AG10803 (cell line): ENCODE measurements at regions not wholly inside any gene's neighbourhood (a gene's known extent, or its start where the extent isn't known, plus 50 kb on each side); places are given as distances from the start of the nearest gene placed in this dataset.

Experiments used
- DNase-seq: peaks from one replicate; pipeline ENCODE4 v3.0.0; 2010; ENCODE audit warnings: low read depth
- H3K4me3 ChIP-seq: 2 replicates; pipeline ENCODE4 v1.5.1; 2011; ENCODE audit warnings: mild to moderate bottlenecking, low read length, control low read depth
- CTCF ChIP-seq: conservative IDR thresholded peaks from 2 replicates; pipeline ENCODE4 v1.5.1; 2011; ENCODE audit warnings: mild to moderate bottlenecking, low read length, control low read depth, inconsistent platforms

GRCh38 chrX:42725196-42725595 lies 52.8 kb downstream of the PPP1R2C start:
- DNase-seq: no peak
- no peak overlapping the region for H3K4me3 ChIP-seq
- TF ChIP-seq CTCF: no peak

- H3K4me3 ChIP-seq: no peak overlapping the region
- no peak for TF ChIP-seq CTCF
- no peak for DNase-seq
These were observed 57.8 kb downstream of the PPP1R2C start for GRCh38 chrX:42720209-42720608.

GRCh38 chrX:42715701-42716262 lies 62.2 kb downstream of the PPP1R2C start:
- DNase-seq: no peak
- no peak overlapping the region for H3K4me3 ChIP-seq
- TF ChIP-seq CTCF: no peak

- H3K4me3 ChIP-seq: no peak overlapping the region
- DNase-seq: no peak
These were observed 62.8 kb downstream of the PPP1R2C start for GRCh38 chrX:42714981-42715700.

GRCh38 chrX:42710452-42710851 lies 67.5 kb downstream of the PPP1R2C start:
- DNase-seq: no peak

More at GRCh38 chrX:42714981-42715700, 62.8 kb downstream of the PPP1R2C start:
- TF ChIP-seq CTCF: no peak

GRCh38 chrX:42708222-42708621 lies 69.7 kb downstream of the PPP1R2C start:
- no peak for TF ChIP-seq CTCF
- DNase-seq: no peak
- no peak overlapping the region for H3K4me3 ChIP-seq

More at GRCh38 chrX:42710452-42710851, 67.5 kb downstream of the PPP1R2C start:
- H3K4me3 ChIP-seq: no peak overlapping the region
- no peak for TF ChIP-seq CTCF

- no peak for TF ChIP-seq CTCF
- H3K4me3 ChIP-seq: no peak overlapping the region
- DNase-seq: no peak
These were observed 70.2 kb downstream of the PPP1R2C start for GRCh38 chrX:42707742-42708141.
